Breast epithelium (tissue), 3 donors: ENCODE measurements at regions not wholly inside any gene's neighbourhood (a gene's known extent, or its start where the extent isn't known, plus 50 kb on each side); places are given as distances from the start of the nearest gene placed in this dataset.

ENCODE experiments used
- POLR2A ChIP-seq: fragments of 450-650 bp; IDR thresholded peaks from one replicate; pipeline ENCODE4 v1.6.1; 2016; ENCODE audit warnings: antibody characterized with exemption, mild to moderate bottlenecking, moderate library complexity
- POLR2AphosphoS5 ChIP-seq, 3 donors: sonication (generic); formaldehyde crosslinking; IDR thresholded peaks; one replicate each; pipeline ENCODE4 v1.6.1; 2017; ENCODE audit warnings: antibody characterized with exemption in 3 of 3
- TF ChIP-seq, protein P1 (sequence below), 3 donors: fragments of 450-650 bp; IDR thresholded peaks; one replicate each; pipeline ENCODE4 v1.5.1; 2016 to 2017; ENCODE audit warnings: antibody characterized with exemption in 3 of 3, mild to moderate bottlenecking in 3 of 3, moderate library complexity in 3 of 3

DNA sequence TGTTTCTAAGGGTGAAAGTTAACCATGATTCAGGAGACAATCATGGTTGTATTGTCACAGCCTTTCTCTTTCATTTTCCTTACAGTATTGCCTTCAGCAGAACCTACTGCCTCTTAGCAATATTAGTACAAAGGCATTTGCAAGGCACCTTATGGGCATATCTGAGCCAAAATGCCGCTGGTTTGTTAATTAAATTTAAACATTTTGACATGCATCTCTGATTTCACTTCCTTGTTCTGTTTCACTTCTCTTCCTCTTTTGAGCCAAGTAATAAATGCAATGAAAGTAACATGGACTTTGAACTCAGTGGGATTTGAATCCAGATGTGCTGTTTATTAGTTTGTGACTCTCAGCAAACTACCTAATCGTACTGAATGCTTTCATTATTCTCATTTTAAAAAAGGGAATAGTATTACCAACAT is 467.4 kb upstream of the CITED2 start:
- TF ChIP-seq, protein P1, sequence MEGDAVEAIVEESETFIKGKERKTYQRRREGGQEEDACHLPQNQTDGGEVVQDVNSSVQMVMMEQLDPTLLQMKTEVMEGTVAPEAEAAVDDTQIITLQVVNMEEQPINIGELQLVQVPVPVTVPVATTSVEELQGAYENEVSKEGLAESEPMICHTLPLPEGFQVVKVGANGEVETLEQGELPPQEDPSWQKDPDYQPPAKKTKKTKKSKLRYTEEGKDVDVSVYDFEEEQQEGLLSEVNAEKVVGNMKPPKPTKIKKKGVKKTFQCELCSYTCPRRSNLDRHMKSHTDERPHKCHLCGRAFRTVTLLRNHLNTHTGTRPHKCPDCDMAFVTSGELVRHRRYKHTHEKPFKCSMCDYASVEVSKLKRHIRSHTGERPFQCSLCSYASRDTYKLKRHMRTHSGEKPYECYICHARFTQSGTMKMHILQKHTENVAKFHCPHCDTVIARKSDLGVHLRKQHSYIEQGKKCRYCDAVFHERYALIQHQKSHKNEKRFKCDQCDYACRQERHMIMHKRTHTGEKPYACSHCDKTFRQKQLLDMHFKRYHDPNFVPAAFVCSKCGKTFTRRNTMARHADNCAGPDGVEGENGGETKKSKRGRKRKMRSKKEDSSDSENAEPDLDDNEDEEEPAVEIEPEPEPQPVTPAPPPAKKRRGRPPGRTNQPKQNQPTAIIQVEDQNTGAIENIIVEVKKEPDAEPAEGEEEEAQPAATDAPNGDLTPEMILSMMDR (IDR thresholded peaks at IDR 0.05), result no peak
- TF ChIP-seq POLR2AphosphoS5 (IDR thresholded peaks at IDR 0.05) (no peak), POLR2A (no peak)
